GM11168 (cell line): ENCODE measurements at regions not wholly inside any gene's neighbourhood (a gene's known extent, or its start where the extent isn't known, plus 50 kb on each side); places are given as distances from the start of the nearest gene placed in this dataset.

Source experiments
- in situ Hi-C: fragments of 300-500 bp; cut with MboI; formaldehyde crosslinking; loops from one replicate; pipeline ENCODE4 v1.12.0; 2022; ENCODE audit warnings: low sequenced_read_pairs; ENCODE audit not compliant: unreplicated experiment

DNA sequence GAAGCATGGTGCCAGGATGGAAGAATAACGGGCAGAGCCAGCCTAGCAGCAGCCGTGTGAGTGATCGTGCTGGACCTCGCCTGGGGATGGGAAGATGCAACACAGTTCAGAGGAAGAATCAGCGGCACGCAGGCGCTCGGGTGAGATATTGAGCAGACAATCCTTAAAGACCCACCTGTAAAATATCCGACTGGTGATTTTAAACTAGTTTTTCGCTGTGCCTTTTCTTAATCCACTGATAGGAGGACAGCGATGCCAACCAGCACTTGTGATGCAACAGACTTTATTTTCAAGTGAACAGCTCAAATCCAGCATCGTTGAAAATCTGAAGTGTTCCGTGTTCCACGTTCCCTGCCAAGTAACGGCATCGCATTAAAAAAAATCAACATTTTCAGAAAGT, 214.7 kb downstream of the TEX36 start:
- in situ Hi-C loops: no loop called here

DNA sequence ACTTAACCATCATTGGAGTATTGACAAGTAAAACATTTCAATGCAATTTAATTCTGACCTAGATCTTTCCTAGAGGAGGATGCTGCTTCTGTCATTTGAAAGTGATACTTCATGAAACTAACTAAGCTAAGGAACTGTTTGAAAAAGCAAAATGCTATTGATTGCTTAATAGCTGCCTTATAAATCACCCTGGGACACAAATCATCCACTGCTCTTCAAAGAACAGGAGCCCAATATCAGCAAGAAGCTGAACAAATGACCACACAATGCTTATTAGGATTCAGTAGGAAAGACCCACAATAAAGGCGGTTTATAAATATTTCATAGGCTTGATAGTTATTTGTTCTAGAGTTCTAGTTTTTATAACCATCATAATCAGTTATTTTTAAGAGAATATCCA, 216.3 kb downstream of the TEX36 start:
- in situ Hi-C loops: no loop called here

DNA sequence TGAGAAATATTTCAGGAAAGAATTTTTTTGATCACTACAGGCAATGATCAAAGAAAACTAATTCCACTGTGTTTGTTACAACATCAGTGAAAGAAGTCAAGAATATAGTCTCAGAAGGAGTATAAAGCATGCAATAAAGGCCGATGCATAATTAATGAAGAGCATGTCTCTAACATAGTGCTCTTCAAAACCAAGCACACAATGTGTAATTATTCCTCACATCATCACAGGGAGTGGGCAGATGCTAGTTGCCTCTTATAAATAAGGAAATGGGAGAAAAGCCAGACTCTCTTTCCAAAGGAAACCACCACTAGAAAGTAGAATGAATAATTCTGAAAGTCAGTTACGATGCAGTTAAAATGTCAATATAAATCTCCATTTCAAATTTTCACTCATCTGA, 220.1 kb downstream of the TEX36 start:
- in situ Hi-C loops: no loop called here

DNA sequence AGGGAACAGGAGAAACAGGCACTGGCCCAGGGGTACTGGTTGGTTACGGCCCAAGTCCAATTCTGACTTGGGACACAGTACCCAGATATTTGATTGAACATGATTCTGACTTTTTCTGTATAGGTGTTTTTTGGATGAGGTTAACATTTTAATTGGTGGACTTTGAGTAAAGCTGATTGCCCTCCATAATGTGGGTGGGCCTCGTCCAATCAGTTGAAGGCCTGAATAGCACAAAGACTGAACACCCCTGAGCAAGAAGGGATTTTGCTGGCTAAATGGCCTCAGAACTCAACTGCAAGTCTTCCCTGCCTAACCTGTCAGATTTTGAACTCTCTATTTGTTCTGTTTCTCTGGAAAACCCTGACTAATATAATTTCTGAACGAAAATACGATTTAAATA, 222.6 kb downstream of the TEX36 start:
- in situ Hi-C loops: no loop called here

DNA sequence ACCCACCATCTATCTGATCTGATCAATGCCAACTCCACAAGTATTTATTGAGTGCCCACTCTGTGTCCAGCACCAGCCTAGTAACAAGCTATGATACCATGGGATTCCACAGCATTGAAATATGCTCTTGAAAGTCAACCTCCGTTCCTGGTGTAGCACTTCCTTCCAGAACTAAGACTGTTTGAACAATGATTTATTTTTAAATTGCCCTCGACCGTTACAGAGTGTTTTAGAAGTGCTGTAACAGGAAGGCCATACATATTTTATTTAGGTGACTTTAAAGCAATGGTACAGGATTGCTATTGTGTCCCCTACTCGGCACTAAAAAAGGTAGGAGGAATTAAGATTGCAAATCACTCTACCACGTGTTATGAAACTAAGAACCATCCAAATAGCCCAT, 225.6 kb downstream of the TEX36 start:
- in situ Hi-C loops: no loop called here

DNA sequence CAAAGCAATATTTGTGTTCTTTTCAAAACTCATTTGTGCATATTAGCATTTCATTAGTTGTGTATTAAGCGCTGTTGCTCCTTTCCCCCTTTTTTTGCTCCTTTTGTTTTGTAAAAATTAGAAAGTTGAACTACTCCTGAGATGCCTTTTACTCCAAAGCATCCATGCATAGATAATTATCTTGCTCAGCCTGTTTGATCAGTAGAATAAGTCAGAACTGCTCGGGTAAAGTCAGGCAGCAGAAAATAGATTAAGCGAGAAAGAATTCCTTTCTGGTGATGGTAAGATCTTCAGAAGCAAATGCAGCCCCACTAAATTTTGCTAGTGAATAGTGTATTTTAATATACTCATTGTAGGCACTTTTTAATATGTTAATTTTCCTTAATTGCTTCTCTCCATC, 227.1 kb downstream of the TEX36 start:
- in situ Hi-C loops: no loop called here

DNA sequence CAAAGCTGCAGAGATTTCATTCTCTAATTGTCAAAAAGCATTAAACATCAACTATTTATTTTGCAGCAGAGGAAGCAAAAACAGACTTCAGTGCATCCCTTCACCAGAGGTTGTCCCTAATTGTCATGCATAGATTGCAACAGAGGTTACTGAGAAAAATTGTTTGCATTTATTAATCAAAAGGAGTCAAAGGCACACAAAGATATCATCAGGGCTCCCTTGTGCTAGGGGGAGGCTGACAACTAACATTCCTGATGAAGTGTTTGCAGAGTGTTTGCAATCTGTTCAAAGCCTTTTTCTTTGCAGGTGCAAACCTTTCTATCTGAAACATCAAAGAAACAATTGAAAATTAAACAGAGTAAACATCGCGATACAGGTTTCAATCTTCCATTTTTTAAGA, 227.5 kb downstream of the TEX36 start:
- in situ Hi-C loops: no loop called here

DNA sequence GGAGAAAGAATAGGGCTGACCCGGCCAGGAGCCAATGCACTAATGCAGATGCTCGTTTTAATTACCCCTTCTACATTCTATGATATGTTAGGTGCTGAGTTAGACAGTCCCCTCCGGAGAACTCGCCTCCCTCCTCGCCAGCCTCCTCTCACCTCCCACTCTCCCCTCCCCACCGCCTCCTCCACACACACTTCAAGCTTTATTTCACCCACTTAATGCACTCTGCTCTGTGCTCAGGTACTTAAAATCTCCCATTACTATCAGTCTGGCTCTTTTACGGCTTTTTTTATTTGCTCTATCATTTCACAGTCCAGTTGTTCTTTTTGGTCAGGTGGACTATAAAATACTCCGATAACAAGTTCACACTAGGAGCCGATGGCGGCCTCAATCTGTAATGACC, 231.6 kb downstream of the TEX36 start:
- in situ Hi-C loops: no loop called here

DNA sequence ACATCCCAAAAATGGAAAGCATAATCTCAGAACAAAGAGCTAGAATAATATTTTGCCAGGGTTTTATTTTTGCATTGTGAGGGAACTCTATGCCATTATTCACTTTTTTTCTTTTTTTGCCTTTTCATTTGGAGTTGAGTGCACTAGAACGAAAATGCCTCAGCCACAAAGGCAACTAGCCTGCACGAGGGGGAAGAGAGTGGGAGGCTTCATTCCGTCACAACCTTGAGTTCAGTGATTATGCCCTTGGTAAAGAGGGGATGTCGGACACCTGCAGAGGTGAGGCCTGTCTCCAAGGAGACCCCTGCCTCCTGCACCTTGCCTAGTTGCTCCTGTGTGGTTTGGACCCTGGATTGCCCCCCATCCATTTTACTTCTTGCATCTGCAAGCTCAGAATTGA, 232.7 kb downstream of the TEX36 start:
- in situ Hi-C loops: no loop called here

DNA sequence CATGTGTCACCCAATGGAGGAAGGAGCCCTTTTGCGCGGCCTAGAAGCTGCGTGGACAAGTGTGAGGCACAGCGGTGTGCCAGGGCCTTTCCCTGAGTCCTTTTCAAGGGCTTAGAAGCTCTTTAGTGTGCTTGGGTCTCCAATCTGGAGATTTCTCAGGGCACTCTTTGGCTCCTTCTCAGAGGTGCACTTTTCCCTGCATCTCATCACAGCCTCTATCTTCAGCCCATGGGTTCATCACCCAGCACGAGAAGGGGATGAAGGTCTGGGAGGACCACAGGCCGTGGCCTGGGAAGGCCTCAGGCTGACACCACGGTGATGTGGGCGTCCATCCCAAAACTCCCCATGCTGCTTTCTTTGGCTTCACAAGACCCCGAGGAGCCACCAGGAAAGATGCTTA, 233.4 kb downstream of the TEX36 start:
- in situ Hi-C loops: no loop called here

DNA sequence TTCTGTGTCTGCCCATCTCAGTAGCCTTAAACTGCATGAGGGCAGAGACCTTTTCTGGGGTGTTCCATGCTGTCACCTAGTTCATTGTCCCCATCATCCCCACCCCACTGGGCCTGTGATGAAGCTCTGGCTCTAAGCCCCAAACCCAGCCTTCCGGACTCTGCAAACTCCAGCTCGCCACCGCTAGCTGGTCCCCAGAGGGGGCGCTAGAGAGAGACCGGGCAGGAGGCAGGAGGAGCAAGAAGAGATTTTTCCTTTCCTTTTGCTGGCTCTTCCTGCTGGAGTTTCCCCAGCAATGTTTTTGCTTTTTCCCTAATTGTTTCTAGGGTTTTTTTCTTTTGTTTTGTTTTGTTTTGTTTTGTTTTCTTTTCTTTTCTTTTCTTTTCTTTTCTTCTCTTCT, 234.4 kb downstream of the TEX36 start:
- in situ Hi-C loops: no loop called here

DNA sequence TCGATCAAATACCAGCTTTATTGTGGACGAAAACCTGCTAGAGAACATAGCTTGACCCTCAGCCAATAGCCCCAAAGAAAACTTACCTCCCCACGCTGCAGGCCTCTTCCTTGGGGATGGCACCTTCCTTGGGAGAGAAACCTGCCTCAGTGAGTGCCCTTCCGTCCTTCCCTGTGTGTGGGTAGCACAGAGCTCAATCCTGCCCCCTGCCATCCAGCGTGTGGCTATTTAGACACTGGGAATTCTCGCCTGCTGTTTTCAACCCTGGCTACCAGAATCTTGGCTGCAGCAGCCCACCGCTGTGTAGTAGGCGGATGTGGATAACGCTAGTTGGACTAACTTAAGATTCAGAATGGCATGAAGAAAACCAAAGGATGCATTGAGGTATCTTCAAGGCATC, 238.2 kb downstream of the TEX36 start:
- in situ Hi-C loops: no loop called here

DNA sequence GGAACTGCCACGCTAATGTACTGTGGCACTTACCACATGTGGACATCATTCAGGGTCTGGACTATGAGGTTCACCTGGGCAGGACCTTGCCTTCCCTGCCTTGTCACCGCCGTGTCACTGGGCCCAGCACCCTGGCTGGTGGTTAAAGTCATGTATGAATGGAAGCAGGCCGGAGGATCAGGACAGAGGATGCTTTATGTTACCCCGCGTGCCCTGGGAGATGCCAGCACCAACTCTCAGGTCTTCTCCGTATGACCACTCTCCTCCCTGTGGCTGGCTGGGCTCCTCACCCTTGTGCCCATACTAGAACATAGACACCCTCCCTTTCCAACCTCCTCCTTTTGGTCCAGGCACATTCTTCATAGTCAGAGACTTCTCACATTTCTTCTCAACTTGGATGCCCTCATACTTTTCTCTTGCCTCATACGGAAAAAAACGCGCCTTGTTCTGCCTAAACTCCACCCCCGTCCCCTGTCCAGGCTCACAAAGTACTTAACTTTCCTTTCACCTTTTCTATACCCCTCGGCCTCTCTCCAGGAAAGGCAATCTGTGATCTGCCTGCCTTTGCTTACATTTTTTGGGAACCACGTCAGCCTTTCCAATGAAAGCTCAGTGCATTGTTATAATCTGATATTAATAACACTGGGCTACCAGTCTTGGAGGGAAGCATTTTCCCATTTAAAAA, 240.0 kb downstream of the TEX36 start:
- in situ Hi-C loops: no loop called here

DNA sequence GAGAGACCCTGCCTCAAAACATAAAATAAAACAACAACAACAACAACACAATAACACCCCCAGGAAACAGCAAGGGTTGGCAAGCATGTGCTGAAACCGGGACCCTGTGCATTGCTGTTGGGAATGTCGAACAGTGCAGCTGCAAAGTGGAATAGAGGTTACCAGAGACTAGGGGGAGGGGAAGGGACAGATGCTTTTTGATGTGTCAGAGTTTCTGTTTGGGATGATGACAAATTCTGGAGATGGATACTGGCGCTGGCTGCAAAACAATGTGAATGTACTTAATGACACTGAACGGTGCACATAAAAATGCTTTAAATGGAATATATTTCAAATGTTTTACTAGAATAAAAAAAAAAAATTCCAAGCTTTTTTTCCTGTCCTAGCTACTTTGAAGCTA, 241.8 kb downstream of the TEX36 start:
- in situ Hi-C loops: no loop called here

DNA sequence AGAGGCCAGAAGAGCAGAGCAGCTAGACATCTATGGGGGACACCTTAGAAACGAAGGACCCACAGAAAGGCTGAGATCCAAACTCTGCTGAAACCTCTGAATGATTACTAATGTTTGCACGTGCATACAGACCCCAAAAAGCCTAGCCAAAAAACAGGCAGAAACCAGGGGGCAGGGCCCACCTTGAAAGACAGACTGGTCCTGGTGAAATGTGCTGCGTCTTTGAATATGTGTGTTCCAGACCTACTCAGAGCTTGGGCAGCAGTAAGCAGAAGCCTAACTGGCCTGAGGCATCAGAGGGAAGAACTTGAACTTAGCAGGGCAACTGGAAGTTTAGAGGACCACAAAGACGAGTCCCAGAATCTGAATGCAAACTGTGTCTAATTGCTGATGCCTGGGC, 251.8 kb downstream of the TEX36 start:
- in situ Hi-C loops: no loop called here

DNA sequence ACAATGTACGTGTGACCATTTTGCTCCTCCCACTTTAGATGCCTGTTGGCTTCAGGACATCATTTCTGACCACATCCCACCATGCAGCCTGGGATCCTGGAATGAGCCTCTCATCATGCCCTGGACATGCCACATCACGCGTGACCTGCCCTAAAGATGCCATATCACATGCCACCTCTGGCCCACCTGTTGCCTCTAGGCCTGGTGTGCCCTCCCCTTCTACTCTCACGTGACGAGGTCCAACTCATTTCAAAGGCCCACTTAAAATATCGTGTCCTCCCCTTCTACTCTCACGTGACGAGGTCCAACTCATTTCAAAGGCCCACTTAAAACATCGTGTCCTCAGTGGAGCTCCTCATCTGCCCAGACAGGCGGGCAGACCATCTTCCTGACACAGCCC, 254.9 kb downstream of the TEX36 start:
- in situ Hi-C loops: no loop called here

DNA sequence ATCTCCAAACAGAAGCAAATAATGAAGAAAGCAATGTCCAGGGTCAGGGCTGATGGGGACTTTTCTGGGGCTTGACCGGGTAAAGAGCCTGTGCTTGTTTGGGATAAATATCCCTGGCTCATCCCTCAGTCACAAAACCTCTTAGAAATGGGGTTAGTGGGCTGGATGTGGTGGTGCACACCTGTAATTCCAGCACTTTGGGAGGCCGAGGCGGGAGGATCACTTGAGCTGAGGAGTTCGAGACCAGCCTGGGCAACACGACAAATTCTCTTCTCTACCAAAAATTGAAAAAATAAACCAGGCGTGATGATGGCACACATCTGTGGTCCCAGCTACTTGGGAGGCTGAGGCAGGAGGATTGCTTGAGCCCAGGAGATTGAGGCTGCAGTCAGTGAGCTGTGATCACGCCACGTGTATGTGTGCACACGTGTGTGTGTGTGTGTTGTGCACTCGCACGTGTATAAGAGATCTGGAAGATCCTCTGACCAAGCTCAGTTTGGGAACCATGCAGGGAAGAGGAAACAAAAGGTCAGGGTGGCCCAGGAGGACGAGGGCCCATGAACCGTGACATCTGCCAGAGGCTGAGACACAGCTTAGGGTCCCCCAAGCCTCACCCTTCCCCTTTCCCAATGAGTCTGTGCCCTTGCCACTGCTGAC, 258.6 kb downstream of the TEX36 start:
- in situ Hi-C loops: no loop called here

DNA sequence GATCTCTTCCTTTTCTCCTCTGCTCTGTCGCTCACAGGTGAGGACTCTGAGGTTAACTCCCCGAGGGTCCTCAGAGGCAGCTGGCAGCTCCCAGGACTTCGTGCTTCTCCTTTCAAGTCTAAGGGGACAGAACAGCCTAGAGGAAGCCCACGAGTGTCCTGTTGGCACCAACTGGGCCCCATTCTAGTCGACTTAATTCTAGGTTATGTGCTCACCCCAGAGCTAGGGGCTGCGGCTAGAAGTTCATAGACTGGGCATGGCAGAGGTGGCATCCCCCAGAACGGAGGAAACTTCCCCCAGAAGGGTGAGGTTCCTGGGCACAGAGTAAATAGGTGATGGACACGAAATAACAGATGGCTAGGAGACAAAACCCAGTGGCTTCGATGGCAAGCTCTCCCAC, 259.4 kb downstream of the TEX36 start:
- in situ Hi-C loops: no loop called here

DNA sequence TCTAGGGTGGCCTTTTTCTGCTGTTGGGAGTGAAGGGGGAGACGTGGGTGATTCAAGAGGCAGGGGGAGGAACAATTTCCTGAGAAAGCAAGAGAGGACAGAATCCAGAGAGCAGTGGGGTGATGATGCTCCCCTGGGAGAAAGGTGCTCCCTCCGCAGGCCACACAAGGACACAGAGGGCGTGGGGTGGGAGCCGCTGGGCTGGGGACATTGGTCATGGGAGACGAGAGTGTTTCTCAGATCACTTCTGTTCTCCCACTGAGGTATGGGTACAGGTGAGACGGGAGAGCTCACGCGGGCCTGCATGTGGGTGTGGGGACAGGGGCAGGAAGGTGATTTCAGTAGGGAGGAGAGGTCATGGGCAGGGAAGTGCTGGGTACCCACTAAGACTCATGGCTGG, 259.5 kb upstream of the CTBP2 start:
- in situ Hi-C loops: no loop called here

DNA sequence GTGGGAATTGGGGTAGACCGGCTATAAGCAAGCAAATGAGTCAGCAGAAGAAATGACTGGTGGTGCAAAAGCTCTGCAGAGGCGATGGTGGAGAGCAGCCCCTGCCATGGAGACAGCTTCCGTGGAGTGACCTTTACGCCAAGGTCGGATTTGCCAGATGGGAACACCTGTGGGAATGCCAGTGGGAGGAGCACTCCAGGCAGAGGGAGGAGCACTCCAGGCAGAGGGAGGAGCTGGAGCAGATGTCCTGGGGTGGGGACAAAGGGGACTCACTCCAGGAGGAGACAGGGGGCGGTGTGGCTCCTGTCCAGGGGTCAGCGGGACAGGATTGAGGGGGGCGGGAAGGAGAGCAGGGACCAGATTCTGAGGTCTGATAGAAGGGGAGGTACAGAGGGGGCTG, 258.8 kb upstream of the CTBP2 start:
- in situ Hi-C loops: no loop called here

DNA sequence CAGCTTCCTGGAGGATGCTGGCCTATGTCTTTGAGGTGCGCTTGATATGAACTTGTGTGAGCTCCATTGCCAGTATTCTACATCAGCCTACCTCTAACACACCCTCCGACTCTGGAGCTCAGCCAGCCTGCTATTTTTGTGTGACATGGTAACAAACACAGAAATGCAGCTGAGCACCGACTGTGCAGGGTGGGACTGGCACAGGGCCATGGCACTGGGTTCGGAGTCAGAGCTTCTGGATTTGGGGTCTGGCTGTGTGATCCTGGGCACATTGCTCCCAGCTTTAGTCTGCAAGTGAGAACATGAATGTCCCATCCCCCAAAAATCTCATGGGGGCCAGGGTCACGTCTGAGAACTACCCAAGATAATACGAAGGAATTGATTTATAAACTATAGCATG, 257.2 kb upstream of the CTBP2 start:
- in situ Hi-C loops: no loop called here

DNA sequence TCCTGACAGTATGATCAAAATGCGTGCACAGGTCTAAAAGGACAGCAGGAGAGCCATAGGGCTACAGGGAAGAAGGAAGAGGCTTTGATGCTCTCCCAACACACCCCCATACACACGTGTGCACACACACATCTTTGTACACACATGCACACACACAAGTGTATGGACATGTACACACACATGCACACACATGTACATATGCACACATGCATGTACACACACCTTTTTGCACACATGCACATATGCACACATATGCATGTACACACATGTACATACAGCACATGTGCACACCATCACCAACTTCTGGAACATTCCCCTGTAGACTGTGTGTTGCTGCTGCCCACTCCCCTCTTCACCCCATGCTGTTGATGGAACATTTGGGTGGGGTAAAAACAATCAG, 255.6 kb upstream of the CTBP2 start:
- in situ Hi-C loops: no loop called here
